BLaER1 (cell line): ENCODE measurements at regions not wholly inside any gene's neighbourhood (a gene's known extent, or its start where the extent isn't known, plus 50 kb on each side); places are given as distances from the start of the nearest gene placed in this dataset.
"Not testable (repeated sequence)": the region's sequence is repeated elsewhere in the genome, so short reads cannot be mapped to it uniquely, and the experiment has no call there.

Experiments
- H3K27ac ChIP-seq: shearing (Covaris generic); formaldehyde crosslinking; 2 replicates; pipeline ENCODE4 v1.8.1; 2022
- H3K27me3 ChIP-seq: shearing (Covaris generic); formaldehyde crosslinking; 2 replicates; pipeline ENCODE4 v1.8.1; 2022
- H3K36me3 ChIP-seq: shearing (Covaris generic); formaldehyde crosslinking; 2 replicates; pipeline ENCODE4 v1.8.1; 2022
- H3K4me1 ChIP-seq: shearing (Covaris generic); formaldehyde crosslinking; 2 replicates; pipeline ENCODE4 v1.8.1; 2022
- H3K4me2 ChIP-seq: shearing (Covaris generic); formaldehyde crosslinking; 2 replicates; pipeline ENCODE4 v1.8.1; 2022
- H3K4me3 ChIP-seq: shearing (Covaris generic); formaldehyde crosslinking; 2 replicates; pipeline ENCODE4 v1.8.1; 2022
- H3K9ac ChIP-seq: shearing (Covaris generic); formaldehyde crosslinking; 2 replicates; pipeline ENCODE4 v1.8.1; 2022
- H3K9me3 ChIP-seq: shearing (Covaris generic); formaldehyde crosslinking; 2 replicates; pipeline ENCODE4 v1.8.1; 2022
- H4K20me1 ChIP-seq: shearing (Covaris generic); formaldehyde crosslinking; 2 replicates; pipeline ENCODE4 v1.8.1; 2022
- Cebpa-rat ChIP-seq: shearing (Covaris generic); IDR thresholded peaks from 2 replicates; pipeline ENCODE4 v1.8.1; 2022

DNA sequence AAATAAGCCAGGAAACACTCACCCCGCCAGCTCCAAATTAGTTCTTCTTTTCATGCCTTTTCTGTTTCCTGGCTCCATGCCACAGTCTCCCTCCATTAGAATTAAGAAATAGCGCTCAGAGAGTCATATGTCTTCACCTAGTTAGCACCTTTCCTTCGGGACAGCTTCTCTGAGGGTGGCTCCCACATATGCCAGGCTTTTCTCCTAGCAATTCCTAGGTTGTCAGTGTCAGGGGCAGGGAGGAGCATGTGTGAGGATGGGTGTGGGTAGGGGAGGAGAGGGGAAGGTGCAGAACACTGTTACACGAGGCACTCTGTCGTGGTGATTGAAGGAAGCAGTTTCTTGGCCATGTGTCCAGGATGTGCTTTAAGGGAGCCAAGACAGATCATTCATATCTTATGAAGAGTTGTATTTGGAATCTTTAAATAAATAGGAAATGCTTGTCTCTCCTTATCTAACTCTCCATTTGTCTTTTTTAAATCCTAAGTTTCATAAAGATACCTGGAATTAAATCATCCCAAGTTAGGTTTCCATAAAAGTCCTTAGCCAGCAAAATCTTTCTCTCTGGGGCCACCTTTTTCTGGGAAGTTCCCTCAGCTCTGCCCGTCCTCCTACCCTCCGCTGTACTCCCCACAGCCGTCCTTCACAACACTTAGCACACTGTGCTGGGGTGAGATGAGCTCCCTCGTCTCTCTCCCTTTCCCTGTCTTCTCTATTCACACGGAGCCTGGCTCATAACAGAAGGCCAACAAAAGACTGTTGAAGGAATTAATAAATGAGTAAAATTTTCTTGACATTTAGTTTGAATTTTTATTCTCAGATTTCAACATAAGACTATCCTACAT, 361.0 kb downstream of the CD83 start:
- H3K9ac ChIP-seq: no peak overlapping the region
- peak overlapping the region; percentile 49 for H3K4me2 ChIP-seq
- no peaks in the 10 kb centered on the region for H3K27me3 ChIP-seq
- H3K9me3 ChIP-seq: peaks cover 9% of the 10 kb centered on the region
- H3K36me3 ChIP-seq: no peaks in the 10 kb centered on the region
- no peaks in the 10 kb centered on the region for H4K20me1 ChIP-seq
- peaks cover 25% of the 10 kb centered on the region for H3K4me1 ChIP-seq
- H3K27ac ChIP-seq: no peak overlapping the region
- no peak overlapping the region for H3K4me3 ChIP-seq
- no peak for TF ChIP-seq Cebpa-rat

DNA sequence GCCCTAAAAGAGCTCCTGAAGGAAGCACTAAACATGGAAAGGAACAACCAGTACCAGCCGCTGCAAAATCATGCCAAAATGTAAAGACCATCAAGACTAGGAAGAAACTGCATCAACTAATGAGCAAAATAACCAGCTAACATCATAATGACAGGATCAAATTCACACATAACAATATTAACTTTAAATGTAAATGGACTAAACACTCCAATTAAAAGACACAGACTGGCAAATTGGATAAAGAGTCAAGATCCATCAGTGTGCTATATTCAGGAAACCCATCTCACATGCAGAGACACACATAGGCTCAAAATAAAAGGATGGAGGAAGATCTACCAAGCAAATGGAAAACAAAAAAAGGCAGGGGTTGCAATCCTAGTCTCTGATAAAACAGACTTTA, 364.4 kb downstream of the CD83 start:
- H3K27ac ChIP-seq, H4K20me1 ChIP-seq, H3K27me3 ChIP-seq, H3K4me3 ChIP-seq, H3K36me3 ChIP-seq, H3K9ac ChIP-seq, H3K4me2 ChIP-seq: not testable (repeated sequence)
- H3K4me1 ChIP-seq: peaks cover 18% of the 10 kb centered on the region
- H3K9me3 ChIP-seq: peaks cover 19% of the 10 kb centered on the region

DNA sequence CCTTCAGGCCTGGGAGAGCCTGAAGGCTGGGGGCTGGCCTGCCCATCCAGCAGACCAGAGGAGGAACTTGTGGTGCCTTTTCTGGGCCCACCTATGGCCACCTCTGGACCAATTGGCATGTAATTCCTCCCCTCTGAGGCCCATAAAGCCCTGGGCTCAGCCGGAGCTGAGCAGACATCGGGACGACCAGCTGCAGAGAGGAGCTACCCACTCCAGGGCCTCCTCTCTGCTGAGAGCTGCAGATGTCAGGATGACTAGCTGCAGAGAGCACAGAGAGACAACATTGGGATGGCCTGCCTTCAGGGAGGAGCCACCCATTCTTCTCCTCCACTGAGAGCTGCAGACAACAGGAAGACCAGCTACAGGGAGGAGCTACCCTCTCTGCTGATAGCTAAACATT, 370.1 kb downstream of the CD83 start:
- H3K27me3 ChIP-seq: no peaks in the 10 kb centered on the region
- no peak overlapping the region for H3K27ac ChIP-seq
- H3K9ac ChIP-seq: no peak overlapping the region
- H3K36me3 ChIP-seq: peaks cover 11% of the 10 kb centered on the region
- H4K20me1 ChIP-seq: no peaks in the 10 kb centered on the region
- H3K4me2 ChIP-seq: no peak overlapping the region
- peak overlapping the region; percentile 31; the same call in 1 of the 2 replicates for H3K4me3 ChIP-seq
- peaks cover 32% of the 10 kb centered on the region for H3K9me3 ChIP-seq
- no peak for TF ChIP-seq Cebpa-rat
- no peaks in the 10 kb centered on the region for H3K4me1 ChIP-seq

DNA sequence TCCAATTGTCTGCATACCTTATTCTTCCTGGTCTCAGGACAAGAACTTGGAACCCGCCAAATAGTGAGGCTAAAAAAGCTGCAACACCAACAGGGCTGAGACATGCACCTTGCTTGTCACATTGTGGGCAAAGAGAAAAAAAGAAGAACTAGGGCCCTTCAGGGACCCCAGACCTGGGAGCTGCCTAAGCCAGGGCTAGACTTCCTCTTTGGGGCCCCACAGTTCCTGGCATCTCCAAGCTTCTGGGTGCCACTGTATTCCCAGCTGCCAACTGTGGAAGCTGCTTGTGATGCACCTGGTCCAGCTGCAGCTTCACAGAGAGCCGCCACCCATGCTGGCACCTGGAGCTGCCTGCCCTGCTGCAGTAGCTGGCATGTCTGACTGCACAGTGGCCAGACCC, 370.6 kb downstream of the CD83 start:
- no peak for TF ChIP-seq Cebpa-rat
- peaks cover 11% of the 10 kb centered on the region for H3K36me3 ChIP-seq
- H3K9ac ChIP-seq: no peak overlapping the region
- H3K4me3 ChIP-seq: peak overlapping the region; percentile 14; the same call in 1 of the 2 replicates
- no peaks in the 10 kb centered on the region for H3K4me1 ChIP-seq
- peaks cover 32% of the 10 kb centered on the region for H3K9me3 ChIP-seq
- H4K20me1 ChIP-seq: no peaks in the 10 kb centered on the region
- no peaks in the 10 kb centered on the region for H3K27me3 ChIP-seq
- H3K4me2 ChIP-seq: no peak overlapping the region
- H3K27ac ChIP-seq: no peak overlapping the region

DNA sequence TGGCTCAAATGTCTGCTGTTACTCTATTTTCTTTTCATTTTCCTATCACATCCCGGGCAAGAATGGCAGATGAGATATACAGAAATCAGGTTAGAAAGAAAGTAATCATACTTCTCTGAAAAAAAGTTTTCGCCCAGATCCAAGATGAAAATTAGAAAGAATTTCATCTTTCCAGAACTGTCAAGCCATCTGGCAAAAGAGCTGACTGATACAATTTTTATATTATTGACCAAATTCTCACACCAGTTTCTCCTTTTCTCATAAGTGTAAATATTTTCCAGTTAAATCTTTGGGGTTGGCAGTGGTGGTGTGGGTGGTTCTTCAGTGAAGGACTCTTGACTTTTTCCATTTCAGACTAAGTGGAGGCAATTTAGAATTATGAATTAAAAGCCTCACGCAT, 371.9 kb downstream of the CD83 start:
- no peaks in the 10 kb centered on the region for H3K4me1 ChIP-seq
- no peaks in the 10 kb centered on the region for H4K20me1 ChIP-seq
- peaks cover 11% of the 10 kb centered on the region for H3K36me3 ChIP-seq
- TF ChIP-seq Cebpa-rat: no peak
- peaks cover 32% of the 10 kb centered on the region for H3K9me3 ChIP-seq
- H3K9ac ChIP-seq: no peak overlapping the region
- H3K27me3 ChIP-seq: no peaks in the 10 kb centered on the region
- H3K4me2 ChIP-seq: no peak overlapping the region
- H3K27ac ChIP-seq: no peak overlapping the region
- H3K4me3 ChIP-seq: no peak overlapping the region

DNA sequence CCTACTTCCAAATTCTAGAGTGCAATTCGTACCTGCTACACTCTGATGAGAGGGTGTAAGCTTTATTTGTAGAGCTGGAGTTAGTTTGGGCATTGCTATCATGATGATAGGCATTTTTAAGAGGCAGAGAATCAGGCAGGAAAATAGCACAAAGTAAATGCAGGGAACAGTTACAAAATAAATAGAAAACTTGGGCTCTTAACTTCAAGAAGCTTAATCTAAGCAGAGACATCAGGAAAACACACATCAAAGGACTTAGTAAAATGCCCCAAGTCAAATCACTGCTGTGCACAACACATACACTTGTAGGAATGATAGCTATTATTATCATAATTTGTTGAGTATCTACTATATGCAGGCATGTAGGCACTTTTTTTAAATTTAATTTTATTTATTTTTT, 381.2 kb downstream of the CD83 start:
- Histone ChIP-seq H4K20me1 (no peaks in the 10 kb centered on the region), H3K4me1 (no peaks in the 10 kb centered on the region), H3K36me3 (no peaks in the 10 kb centered on the region), H3K27me3 (no peaks in the 10 kb centered on the region), H3K9me3 (peaks cover 37% of the 10 kb centered on the region), H3K4me2 (no peak overlapping the region), H3K4me3 (no peak overlapping the region), H3K9ac (no peak overlapping the region), H3K27ac (no peak overlapping the region)
- no peak for TF ChIP-seq Cebpa-rat

DNA sequence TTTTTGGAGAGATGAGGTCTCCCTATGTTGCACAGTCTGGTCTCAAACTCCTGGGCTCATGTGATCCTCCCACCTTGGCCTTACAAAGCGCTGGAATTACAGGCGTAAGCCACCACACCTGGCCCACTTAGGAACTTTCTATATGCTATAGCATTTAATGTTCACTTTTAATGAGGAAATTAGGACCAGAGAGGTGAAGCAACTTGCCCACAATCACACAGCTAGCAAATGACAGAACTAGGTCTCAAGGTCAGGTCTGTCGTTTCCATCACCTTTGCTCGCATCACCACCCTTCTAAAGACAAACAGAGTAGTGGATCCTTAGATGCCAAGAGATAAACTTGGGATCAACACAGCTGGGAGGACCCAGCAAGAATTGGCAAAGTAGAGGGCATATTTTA, 381.7 kb downstream of the CD83 start:
- no peaks in the 10 kb centered on the region for H4K20me1 ChIP-seq
- no peaks in the 10 kb centered on the region for H3K27me3 ChIP-seq
- H3K9ac ChIP-seq: no peak overlapping the region
- no peaks in the 10 kb centered on the region for H3K4me1 ChIP-seq
- no peak for TF ChIP-seq Cebpa-rat
- H3K4me2 ChIP-seq: no peak overlapping the region
- H3K4me3 ChIP-seq: no peak overlapping the region
- H3K27ac ChIP-seq: no peak overlapping the region
- H3K36me3 ChIP-seq: no peaks in the 10 kb centered on the region
- peaks cover 37% of the 10 kb centered on the region for H3K9me3 ChIP-seq

DNA sequence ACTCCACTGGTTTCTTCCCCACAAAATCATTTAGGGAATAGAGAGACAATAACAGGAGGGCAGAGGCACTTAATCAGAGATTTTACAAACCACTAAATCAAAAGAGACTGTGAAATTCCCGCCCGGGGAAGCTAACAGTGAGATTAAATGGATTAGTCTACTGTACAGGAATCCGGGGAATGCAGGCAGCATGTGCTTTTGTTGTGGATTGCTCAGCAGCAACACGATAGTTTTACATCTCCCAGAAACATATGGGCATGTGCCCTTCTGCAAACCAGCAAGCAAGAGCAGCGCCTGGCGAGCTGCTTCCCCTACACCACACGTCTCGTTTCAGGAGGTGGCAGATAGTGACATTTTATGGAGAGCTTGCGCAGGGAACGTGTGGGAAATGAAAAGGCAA, 382.3 kb downstream of the CD83 start:
- Histone ChIP-seq H3K27me3 (no peaks in the 10 kb centered on the region), H3K9ac (no peak overlapping the region), H3K9me3 (peaks cover 37% of the 10 kb centered on the region), H3K4me3 (no peak overlapping the region), H3K4me2 (no peak overlapping the region), H3K4me1 (no peaks in the 10 kb centered on the region), H4K20me1 (no peaks in the 10 kb centered on the region), H3K36me3 (no peaks in the 10 kb centered on the region), H3K27ac (no peak overlapping the region)
- no peak for TF ChIP-seq Cebpa-rat

DNA sequence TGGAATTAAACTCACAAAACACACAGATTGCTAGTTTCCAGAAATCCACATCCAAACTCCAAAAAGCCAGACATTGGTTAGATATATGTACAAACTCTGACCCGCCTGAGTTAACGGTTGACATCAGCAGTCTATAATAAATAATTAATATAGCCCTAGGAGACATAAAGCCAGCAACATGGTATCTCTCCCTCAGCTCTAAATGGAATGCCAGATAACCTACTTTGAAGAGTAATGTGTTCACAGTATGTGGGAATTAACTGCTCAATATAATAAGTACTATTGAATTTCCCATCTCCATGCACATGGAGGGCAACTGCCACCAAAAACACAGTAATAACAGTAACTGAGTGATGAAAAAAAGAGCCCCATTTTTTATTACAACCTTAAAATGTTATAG, 383.2 kb downstream of the CD83 start:
- H3K9ac ChIP-seq: no peak overlapping the region
- H3K4me3 ChIP-seq: no peak overlapping the region
- H3K27ac ChIP-seq: no peak overlapping the region
- H3K9me3 ChIP-seq: peaks cover 35% of the 10 kb centered on the region
- no peaks in the 10 kb centered on the region; the same call in 1 of the 2 replicates for H3K4me1 ChIP-seq
- no peaks in the 10 kb centered on the region for H3K27me3 ChIP-seq
- H3K36me3 ChIP-seq: no peaks in the 10 kb centered on the region
- H4K20me1 ChIP-seq: no peaks in the 10 kb centered on the region
- no peak for TF ChIP-seq Cebpa-rat
- H3K4me2 ChIP-seq: no peak overlapping the region

DNA sequence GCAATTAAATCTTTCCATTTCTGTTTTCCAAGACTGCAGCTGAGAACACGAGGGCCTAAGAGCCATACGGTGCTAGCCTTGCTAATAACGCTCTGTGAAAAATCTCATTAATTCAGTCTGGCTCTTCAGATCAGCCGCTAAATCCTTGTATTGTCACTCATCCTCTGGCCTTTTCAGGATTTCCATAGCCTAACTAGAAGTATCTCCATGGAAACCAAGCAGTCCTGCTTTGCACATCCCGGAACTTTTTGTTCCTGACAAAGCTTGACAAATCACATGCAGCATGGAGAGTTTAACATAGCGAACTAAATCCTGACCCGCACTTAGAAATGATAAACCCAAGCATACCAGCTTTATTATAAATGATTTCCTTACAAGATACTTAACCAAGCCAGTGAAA, 383.7 kb downstream of the CD83 start:
- no peak for TF ChIP-seq Cebpa-rat
- no peak overlapping the region for H3K9ac ChIP-seq
- H3K4me3 ChIP-seq: no peak overlapping the region
- H3K9me3 ChIP-seq: peaks cover 32% of the 10 kb centered on the region
- no peaks in the 10 kb centered on the region; the same call in 1 of the 2 replicates for H3K4me1 ChIP-seq
- H3K4me2 ChIP-seq: no peak overlapping the region
- no peaks in the 10 kb centered on the region for H4K20me1 ChIP-seq
- H3K27me3 ChIP-seq: no peaks in the 10 kb centered on the region
- no peaks in the 10 kb centered on the region for H3K36me3 ChIP-seq
- H3K27ac ChIP-seq: no peak overlapping the region
